Uterus (tissue), 2 donors: ENCODE measurements at regions not wholly inside any gene's neighbourhood (a gene's known extent, or its start where the extent isn't known, plus 50 kb on each side); places are given as distances from the start of the nearest gene placed in this dataset.

Experiments
- CTCF ChIP-seq, 4 experiments: fragments of 200-600 bp in 2 of 4; fragments of 450-650 bp in 2 of 4; sonication (generic) in 2 of 4; IDR thresholded peaks; one replicate each; pipeline ENCODE4 v1.5.1; 2016 to 2019; ENCODE audit warnings: antibody characterized with exemption in 4 of 4, mild to moderate bottlenecking in 2 of 4, moderate library complexity in 1 of 4
- POLR2A ChIP-seq, 2 donors: fragments of 450-650 bp; IDR thresholded peaks; one replicate each; pipeline ENCODE4 v1.6.1; 2016; ENCODE audit warnings: antibody characterized with exemption in 2 of 2, mild to moderate bottlenecking in 1 of 2, moderate library complexity in 1 of 2

DNA sequence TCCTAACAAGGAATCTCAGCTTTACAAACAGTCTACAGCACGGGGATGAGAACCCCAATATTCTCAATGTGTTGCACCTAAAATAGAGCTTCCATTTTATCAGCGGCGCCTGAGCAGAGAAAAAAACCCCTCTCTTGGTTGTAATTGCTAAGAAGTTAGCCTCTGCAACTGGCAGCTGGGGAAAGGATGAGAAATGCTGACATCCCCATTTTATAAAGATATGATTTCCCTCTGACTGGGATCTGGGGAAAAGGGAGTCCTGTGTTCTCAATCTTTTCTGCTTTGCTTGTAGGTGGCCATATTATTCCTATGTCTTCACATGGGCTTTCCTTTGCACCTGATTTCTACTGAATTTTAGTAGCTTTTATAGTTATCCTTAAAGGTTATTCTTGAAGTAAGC lies 981.4 kb upstream of the DDX18 start:
- TF ChIP-seq CTCF (IDR thresholded peaks at IDR 0.05) (no peak), POLR2A (IDR thresholded peaks at IDR 0.05) (no peak)
